Stimulated activated CD8-positive, alpha-beta memory T cell treated with anti-CD3 and anti-CD28 coated beads, Interleukin-4, amount 100 ng/mL, for 48 hours (primary cell): ENCODE measurements at regions not wholly inside any gene's neighbourhood (a gene's known extent, or its start where the extent isn't known, plus 50 kb on each side); places are given as distances from the start of the nearest gene placed in this dataset.

Experiments
- DNase-seq: peaks from one replicate; pipeline ENCODE4 v3.0.0-alpha.2; 2020

DNA sequence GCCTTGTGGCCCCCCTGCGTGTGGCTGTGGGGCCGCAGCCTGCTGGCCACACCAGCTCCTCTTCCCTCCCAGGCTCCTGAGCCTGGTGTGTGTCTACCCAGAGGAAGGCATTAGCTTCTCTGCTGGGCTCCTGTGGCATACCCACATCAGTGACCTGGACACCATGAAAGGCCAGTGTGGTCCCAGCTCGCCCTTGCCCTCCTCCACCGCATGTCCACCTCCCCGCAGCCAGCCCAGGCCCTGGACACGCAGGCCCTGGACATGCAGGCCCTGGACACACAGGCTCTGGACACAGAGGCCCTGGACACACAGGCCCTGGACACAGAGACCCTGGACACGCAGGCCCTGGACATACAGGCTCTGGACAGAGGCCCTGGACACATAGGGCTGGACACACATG lies 153.4 kb upstream of the PPP1R26 start:
- DNase-seq, result peak; percentile 14

DNA sequence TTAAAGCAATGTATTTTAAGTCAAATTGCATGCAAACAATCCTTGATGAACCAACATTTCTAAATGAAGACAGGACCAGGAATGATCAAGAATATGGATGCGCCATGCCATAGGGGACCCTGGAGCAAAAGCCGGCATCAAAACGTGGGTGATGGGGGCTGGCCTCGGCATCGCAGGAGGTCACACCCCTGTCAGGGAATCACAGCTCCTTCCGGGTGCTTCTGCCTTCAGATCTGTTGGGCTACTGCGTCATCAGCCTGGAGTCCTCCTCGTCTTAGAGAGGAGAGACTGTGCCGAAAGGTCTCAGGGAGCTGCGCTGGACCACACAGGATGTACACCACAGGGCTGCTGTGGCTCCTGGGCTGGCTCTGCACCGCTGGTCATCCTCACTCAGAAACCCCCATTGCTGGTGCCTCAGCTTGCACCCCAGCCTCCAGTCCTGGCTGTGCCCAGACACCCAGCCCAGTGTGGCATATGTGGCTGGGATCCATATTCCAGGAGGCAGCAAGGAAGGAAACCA lies 152.9 kb upstream of the PPP1R26 start:
- no peak for DNase-seq

DNA sequence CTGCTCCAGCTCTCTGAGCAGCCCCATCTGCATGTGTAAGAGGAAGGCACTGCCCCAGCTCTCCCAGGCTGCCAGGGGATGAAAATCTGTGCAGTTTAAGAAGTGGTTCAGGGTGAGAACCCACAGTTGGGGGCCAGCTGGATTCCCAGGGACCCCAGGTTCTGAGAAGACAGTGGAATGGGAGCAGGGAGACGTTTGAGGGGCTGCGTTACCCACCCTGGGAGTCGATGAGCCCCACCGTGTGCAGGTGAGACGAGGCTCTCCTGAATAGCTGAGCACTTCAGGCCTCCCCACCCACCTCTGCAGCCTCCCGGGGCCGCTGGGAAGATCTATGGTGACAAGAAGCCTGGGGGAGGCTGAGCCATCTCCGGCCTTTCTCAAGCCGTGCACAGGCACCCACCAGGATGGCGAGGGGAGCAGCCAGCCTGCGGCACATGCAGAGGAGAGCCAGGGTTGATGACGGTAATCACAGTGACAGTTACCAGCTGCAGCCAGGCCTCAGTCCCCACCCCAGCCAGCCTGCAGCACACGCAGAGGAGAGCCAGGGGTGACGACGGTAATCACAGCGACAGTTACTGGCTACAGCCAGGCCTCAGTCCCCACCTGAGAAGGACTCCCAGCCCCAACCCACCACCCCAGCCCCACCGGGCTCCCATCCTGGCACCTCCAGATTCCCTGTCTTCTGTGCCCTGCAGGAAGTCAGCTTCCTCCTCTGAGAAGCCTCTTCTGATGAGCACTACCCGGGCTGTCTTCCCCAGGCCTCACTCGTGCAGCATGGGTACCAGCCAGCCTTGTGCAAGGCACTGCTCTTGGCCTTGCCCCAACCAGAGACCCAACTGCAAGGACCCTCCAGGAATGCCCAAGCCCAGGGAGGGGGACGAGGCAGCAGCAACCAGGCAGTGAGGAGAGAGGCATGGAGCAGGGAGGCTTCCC lies 150.8 kb upstream of the PPP1R26 start:
- DNase-seq, result no peak

DNA sequence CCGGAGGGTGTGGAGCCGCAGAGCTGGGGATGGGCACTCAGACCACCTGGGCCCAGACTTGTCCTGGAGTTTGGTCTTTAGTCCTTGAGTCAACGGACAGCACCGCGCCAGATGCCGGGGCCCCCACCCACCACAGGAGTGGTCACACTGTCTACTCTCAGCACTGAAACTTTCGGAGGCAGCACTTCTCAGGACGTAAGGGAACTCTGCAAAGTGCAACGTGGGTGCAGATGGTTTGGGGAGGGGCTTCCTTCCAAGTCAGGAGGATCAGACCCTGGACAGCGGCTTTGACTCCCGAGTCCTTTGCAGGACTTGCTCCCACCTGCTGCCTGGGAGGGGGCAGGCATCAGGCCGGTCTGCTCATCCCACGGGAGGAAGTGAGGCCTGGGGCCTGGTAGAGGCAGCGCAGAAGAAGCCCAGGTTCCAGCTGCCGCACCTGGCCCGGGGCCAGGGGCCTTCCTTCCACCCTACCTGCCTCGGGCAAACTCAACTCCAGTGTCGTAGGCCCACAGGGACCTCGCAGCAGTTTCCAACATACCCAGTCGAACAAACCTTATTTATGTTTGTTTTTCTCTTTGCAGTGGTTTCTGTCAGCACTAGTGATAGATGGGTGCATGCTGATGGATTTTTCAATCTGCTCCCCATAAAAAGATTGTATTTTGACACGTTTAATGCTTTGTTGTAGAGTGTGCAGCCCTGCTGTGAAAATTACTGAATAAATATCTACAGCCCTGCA lies 149.8 kb upstream of the PPP1R26 start:
- no peak for DNase-seq

DNA sequence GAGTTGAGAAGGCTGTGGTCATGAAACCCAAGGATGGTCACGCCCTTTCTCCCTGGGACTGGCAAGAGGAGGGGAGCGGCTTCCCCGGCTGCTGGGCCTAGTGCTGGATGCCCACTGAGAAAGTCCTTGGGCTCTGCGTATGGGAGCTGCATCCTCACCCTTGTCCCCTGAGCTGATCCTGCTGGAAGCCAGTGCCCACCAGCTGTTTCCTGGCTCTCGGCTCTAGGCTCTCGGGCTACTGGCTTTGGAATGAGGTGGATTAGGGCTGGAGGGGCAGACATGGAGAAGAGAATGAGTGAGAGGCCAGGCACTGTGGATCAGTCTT lies 149.3 kb upstream of the PPP1R26 start:
- DNase-seq, result no peak

DNA sequence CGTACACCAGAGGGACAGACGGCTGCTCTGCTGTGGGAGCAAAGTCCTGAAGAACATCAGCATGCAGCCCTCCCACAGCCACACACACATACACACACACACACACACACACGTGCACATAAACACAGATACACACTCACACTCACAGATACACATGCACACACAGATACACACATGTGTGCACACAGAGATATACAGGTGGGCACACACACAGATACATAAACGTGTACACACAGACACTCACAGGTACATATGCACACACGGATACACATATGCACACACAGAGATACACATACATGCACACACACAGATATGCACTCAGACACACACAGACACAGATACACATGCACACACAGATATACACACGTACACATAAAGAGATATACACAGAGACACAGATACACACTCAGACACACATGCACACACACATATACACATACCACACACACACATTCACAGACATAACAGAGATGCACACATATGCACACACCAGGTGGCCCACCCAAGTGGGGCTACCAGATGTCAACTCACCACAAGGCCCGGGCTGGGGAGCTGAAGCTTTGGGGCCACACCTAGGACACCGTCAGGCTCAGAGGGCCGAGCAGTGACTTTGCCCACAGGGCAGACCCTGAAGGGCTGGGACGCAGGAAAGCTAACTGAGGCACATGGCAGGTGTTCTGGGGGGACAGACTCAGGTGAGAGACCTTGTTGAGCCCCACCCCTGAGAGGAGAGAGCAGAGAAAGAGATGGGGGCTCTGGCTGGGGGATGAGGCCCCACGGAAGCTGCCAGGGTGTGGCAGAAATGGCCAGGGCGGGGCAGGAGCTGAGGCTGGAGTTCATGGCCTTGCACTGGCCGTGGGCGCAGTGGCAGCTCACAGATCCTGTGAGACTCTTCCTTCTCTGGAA lies 148.6 kb upstream of the PPP1R26 start:
- DNase-seq, result no peak

DNA sequence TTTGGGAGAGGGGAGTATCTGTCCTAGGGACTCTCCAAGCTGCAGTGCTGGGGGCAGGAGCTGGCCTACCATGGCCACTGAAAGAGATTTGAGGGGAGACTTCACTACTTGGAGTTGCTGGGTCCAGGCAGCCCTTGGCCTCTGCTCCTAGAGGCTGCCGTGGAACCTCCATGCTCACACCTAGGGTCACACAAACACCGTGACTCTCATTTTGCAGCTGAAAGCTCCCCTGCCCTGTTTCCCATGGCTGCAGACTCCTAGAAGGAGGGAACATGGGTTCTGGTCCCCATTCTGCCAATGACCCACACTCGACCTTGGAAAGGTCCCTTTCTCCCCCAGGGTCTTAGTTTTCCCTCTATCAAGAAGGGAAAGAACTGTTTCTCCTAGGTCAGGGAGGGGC lies 147.1 kb upstream of the PPP1R26 start:
- no peak for DNase-seq

DNA sequence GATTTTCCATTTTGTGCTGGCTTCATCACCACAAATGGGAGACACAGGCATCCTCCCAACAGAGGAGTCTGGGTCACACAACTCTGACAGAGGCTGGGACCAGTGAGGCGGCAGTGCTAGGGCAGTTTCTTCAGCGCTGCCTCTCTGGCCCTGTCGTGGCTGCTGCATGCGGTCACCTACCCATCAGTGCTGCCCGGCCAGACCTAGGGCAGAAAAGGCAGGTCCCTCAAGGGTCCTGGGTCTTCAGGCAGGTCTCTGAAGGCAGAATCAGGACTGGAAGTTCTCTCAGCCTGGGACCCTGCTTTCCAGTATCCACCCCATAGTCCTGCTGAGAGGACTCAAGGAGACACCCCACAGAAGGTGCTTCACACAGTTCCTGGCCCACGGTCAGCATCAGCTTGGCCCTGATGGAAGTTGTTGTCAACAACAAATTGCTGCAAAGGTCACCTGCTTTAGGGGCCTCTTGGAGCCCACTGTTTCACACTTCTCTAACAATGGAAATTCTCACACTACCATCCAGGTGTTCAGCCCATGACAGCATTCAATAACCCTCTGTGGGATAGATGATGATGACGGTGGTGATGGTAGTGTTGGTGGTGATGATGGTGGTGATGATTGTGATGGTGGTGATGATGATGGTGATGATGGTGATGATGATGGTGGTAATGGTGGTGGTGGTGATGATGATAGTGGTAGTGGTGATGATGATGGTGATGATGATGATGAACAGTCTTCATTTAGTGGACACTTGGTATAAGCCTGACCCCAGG lies 146.4 kb upstream of the PPP1R26 start:
- DNase-seq, result no peak

DNA sequence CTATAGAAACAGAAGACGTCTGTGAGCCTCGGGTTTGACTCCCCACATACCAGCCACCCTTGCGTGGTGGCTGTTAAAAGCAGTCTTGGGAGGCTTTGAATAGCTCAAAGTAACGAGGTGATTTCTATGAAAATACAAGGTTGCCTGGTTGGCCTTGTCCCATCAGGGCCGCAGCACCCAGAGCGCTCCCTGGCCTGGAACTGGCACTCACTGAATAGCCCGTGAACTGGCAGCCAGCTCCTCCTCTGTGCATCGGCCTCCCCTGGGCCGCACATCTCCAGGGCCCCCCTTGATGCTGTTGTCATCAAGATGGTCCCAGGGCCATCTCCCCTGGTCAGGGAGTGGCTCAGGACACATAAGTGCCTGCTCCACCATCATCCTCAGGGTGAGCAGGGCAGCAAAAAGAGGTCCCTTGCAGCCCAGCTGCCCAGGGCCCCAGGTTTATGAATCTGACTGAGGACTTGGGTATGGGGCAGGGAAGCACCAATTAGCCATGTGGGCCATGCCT lies 144.6 kb upstream of the PPP1R26 start:
- no peak for DNase-seq

DNA sequence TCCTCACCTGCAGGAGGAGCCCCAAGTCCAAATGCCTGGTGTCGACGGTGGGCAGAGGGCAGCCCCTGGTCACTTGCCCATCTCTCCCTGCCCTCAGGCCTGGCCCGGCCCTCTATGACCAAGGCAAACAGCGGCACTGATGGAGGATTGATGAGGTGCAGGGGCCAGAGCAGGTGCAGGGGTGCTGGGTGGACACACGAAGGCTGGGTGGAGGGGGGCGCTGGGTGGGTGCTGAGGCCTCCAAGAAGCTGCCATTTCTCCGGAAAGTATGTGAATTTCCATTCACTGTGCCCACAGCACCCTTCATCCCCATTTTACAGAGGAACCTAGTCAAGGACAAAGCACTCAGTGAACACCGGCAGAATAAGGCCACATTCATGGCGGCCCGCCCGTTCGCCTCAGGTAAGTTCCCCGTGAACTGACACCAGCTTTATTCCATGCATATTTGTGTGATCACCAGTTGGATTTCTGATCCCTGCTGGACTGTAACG lies 143.8 kb upstream of the PPP1R26 start:
- no peak for DNase-seq

DNA sequence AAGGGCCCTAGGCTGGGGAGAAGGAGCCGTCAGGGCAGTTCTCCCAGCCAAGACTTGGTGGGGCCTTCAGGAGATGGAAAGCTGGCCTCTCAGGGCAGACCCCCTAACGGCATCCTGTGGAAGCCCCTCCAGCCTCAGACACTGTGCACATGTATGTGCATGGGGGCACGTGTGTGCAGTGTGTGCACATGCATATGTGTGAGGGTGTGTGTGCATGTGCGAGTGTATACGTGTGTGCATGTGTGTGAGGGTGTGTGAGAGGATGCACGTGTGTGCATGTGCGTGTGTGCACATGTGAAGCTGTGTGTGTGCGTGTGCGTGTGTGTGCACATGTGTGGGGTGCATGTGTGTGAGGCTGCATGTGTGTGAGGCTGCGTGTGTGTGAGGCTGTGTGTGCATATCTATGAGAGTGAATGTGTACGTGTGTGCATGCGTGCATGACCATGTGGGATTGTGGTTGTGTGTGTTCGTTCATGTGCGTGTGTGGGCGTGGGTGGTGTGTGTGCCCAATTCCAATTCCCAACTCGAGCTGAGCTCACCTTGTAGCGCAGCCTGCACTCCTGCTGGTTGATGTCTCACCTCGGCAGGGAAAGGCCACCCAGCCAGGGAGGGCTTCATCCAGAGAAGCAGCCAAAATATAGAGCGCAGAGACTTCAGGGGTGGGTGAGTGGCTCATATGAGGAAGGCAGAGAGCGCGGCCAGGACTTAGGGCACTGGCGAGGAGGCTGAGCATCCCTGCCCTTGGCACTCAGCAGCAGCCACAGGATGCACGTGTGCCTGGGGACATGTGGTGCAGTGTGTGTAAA lies 142.7 kb upstream of the PPP1R26 start:
- no peak for DNase-seq

DNA sequence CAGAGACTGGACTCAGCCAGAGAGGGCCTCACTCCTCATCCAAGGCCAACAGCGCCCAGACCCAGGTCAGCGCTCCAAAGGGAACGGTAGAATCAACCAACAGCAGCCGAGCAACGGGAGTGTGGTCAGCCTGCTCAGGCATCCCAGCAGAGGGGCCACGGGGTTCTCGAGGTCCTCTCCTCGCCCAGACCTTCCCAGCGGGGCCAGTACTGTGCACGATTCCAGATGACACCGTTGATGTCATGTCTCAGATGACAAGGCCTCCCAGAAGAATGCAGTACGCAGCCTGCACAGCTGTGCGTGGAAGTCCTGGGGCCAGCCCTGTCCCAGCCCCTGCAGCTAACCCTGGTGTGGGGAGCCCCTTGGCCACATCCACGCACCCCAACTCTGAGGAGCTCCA lies 141.0 kb upstream of the PPP1R26 start:
- no peak for DNase-seq

DNA sequence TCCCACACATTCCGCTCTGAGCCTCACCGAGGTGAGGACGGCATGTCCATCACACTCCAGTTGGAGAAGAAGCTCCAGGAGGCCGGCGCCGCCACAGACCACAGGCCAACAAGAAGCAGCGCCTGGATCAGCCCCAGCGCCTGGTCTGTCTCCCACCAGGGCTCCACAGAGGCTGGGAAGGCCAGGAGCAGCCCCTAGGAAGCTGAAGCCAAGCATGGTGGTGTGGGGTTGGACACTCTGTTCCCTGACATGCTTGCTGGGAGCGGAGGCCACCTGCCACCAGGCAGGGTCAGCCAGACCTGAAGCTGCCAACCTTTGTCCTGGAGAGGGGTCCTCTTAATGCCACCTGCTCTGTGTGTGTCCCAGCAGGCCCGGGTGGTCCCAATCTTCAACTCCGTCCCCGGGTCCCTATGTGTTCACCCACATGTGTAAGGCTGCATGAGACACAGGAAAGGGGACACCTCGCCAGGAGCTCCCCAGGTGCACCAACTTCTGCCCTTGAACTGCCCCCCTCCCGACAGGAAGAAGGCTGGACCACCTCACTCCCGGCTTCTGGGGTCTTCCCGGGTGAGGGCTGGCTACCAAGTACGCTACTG lies 140.1 kb upstream of the PPP1R26 start:
- no peak for DNase-seq

DNA sequence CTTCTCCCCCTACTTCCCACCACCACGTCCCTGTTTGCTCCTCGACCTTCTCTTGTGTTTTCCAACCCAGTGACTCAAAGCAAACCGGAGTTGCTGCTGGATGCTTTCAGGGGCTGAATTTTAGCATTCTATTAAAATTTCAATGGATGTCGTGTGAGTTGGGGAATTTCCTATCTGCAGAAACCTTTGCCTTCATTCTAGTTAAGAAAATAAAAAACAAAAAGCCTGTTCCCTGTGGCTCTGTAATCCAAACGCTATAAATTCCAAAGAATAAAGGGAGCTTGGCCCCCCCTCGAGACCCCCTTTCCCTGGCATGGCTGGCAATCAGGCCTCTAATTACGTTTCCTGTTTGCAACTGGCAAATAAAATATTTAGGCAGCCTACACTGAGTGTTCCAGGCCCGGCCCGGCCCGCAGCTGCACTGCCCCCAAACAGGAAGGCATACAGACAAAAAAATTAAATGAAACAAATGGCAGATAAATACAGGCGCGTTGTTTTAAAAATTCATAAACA lies 139.4 kb upstream of the PPP1R26 start:
- no peak for DNase-seq

DNA sequence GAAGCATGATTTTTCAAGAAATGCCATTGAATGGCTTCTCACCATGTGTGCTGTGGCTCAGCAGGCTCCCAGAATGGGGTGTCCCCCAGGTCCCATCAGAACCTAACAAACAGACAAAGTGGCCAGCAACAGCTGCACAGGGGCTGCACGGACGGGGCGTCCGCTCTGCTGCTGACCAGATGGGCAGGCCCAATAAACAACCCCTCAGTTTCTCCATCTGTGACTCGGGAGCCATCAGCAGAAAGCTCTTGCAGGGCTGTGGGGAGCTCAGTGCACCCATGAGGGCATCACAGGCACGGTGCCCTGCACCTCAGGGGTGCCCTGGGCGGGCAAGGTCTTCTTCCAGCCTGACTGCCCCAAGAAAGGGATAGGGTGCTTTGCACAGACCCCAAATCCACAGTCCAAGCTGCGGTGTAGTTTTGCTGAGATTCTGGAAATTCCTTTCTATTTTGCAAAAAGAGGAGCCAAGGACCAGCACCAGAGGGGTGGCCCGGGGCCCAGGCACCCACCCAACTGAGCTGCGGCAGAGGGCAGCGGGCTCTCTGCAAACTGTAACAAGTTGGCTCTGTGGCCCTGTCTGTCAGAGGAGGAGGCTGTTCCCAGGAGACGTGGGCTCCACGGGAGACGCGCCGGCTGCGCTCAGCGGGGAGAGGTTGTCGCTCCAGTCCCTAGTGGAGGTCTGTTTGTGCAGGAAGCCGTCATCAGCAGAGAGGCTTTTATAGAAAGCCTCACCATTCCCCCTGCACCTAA lies 138.7 kb upstream of the PPP1R26 start:
- no peak for DNase-seq

DNA sequence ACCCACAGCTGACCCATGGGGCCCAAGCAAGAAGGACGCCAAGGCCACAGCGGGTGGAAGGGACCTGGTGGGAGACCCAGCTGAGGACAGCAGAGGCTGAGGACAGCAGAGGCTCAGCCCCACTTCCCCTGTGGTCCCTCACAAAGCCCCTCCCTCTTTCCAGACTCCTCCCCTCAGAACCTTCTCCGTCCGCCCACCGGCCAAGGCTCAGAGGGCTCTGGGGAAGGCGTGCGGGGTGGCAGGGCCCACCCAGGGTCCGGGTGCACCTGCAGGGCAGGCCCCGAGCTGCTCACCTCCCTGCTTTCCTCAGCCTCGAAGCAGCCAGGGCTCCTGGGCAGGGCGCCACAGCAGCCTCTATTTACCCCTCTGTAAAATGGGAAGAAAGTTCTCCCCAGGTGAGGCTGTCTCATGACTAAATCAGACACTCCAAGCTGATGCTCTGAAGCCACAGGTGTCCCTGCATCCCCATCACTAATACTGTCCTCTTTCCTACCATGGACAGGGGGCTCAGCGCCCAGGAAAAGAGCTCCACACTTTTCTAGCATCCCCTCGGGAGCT lies 137.9 kb upstream of the PPP1R26 start:
- DNase-seq, result no peak

DNA sequence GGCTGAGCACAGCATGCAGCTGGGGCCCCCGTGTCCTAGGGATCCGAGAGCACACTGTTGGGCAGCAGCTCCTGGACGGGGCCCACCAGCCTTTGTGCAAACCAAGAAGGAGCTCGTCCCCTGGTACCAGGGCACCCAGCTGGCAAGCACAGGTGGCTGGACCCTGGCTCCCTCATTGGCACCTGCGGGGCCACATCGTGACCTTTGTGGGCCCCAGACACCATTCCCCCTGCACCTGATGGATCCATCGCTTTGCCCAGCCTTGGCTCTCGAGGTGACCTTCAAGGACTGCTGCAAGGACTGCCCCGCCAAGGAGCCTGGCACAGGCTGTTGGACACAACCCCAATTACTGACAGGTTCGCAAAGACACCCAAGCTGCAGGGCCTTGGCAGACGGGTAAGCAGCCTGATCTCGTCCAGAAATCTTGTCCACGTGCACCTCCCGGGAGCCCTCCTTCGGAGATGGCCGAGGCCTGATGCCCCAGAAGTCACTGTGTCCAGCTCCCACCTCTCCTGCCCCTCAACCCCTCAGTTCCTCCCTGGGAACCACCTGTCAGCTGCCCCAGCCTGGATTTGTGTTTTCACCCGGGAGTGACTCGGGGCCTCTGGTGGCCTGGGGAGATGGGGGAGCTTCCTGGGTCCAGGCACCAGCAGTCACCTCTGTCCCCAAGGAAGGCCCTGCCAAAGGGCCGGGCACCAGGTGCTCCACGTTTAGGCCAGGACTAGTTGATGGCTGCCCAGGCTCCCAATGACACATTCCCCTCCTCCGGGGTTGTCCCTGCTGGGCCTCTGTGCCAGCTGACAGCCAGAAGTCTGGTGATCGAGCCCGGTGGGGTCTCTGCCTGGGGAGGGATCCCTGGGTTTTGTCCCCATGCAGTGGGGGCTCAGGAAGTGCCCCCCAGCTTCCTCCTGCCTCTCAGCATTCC lies 137.1 kb upstream of the PPP1R26 start:
- no peak for DNase-seq

DNA sequence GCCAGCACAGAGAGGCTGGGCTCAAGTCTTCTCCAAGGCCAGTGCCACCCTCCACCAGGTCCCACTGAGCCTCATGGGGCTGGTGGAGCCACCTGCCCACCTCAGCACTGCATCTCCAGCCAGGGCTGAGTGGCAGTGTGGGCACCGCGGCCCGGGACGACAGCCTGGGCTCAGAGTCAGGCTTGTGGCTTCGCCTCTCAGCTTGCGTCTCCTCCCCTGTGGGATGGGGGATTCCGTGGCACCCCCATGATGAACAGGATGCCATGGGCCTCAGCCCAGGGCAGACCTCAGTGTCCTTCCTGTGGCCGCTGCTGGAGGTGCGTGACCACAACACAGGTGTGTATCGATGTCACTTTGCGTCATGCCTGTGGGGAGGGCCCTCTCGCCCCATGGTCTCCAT lies 136.4 kb upstream of the PPP1R26 start:
- no peak for DNase-seq
